MM.1S (cell line): ENCODE measurements at regions not wholly inside any gene's neighbourhood (a gene's known extent, or its start where the extent isn't known, plus 50 kb on each side); places are given as distances from the start of the nearest gene placed in this dataset.

Experiments
- CTCF ChIP-seq: fragments of 300-600 bp; sonication (generic); IDR thresholded peaks from 2 replicates; pipeline ENCODE4 v1.5.1; 2016; ENCODE audit warnings: antibody characterized with exemption, low read length, mixed read lengths
- EZH2 ChIP-seq: fragments of 300-600 bp; sonication (generic); optimal IDR thresholded peaks from 2 replicates; pipeline ENCODE3; 2017; ENCODE audit warnings: low read depth, mild to moderate bottlenecking, antibody characterized with exemption, low read length, mixed read lengths

GRCh38 chr18:39030124-39030655 is 1464.6 kb upstream of the CELF4 start:
- TF ChIP-seq CTCF (no peak), EZH2 (no peak)
